Brain microvascular endothelial cell (primary cell): ENCODE measurements at regions not wholly inside any gene's neighbourhood (a gene's known extent, or its start where the extent isn't known, plus 50 kb on each side); places are given as distances from the start of the nearest gene placed in this dataset.

Experiments used
- DNase-seq: peaks from one replicate; pipeline ENCODE4 v3.0.0-alpha.2; 2020
- H3K27ac ChIP-seq: fragments of 250-450 bp; sonication (Bioruptor Pico); 2 replicates; pipeline ENCODE4 v1.5.1; 2020; ENCODE audit warnings: mild to moderate bottlenecking, moderate library complexity
- H3K27me3 ChIP-seq: fragments of 250-450 bp; sonication (Bioruptor Pico); replicated peaks from 2 replicates; pipeline ENCODE4 v1.5.1; 2020; ENCODE audit warnings: mild to moderate bottlenecking
- H3K36me3 ChIP-seq: fragments of 250-450 bp; sonication (Bioruptor Pico); replicated peaks from 2 replicates; pipeline ENCODE4 v1.5.1; 2020; ENCODE audit warnings: mild to moderate bottlenecking
- H3K4me3 ChIP-seq: 2 replicates; pipeline ENCODE4 v1.5.1; 2011; ENCODE audit warnings: low read depth, mild to moderate bottlenecking, control low read depth, low read length, moderate library complexity
- CTCF ChIP-seq: IDR thresholded peaks from 2 replicates; pipeline ENCODE4 v1.5.1; 2011; ENCODE audit warnings: low read depth, mild to moderate bottlenecking, moderate library complexity, low read length, control low read depth, inconsistent platforms; ENCODE audit errors: missing control alignments
- in situ Hi-C: cut with HindIII; loops from 2 replicates; pipeline ENCODE4 v1.10.0; 2017; ENCODE audit warnings: low sequenced_read_pairs, low pct_ligation_motif_present

- no peak for TF ChIP-seq CTCF
- Histone ChIP-seq H3K4me3 (no peak overlapping the region), H3K27ac (no peak overlapping the region), H3K27me3 (no peaks in the 10 kb centered on the region), H3K36me3 (no peaks in the 10 kb centered on the region)
- in situ Hi-C loops = no loop called here
- DNase-seq = no peak
Measured at GRCh38 chr2:225930687-225931086, 531.2 kb downstream of the NYAP2 start.

- H3K4me3 ChIP-seq = no peak overlapping the region
- TF ChIP-seq CTCF = no peak
- no peaks in the 10 kb centered on the region for H3K36me3 ChIP-seq
- H3K27me3 ChIP-seq = no peaks in the 10 kb centered on the region
- DNase-seq = no peak
- no peak overlapping the region for H3K27ac ChIP-seq
- in situ Hi-C loops = no loop called here
Measured at GRCh38 chr2:225920621-225921220, 521.2 kb downstream of the NYAP2 start.

- H3K36me3 ChIP-seq = no peaks in the 10 kb centered on the region
- no peak for TF ChIP-seq CTCF
- H3K27ac ChIP-seq = no peak overlapping the region
- H3K4me3 ChIP-seq = no peak overlapping the region
- in situ Hi-C loops = no loop called here
- H3K27me3 ChIP-seq = no peaks in the 10 kb centered on the region
- no peak for DNase-seq
Measured at GRCh38 chr2:225916692-225917091, 517.2 kb downstream of the NYAP2 start.

- no peak for DNase-seq
- no peak for TF ChIP-seq CTCF
- no peak overlapping the region for H3K4me3 ChIP-seq
- no peaks in the 10 kb centered on the region for H3K36me3 ChIP-seq
- H3K27me3 ChIP-seq = no peaks in the 10 kb centered on the region
- H3K27ac ChIP-seq = no peak overlapping the region
- in situ Hi-C loops = no loop called here
Measured at GRCh38 chr2:225911019-225911418, 511.5 kb downstream of the NYAP2 start.

- no peak for TF ChIP-seq CTCF
- no peak for DNase-seq
- H3K27me3 ChIP-seq = no peaks in the 10 kb centered on the region
- no peaks in the 10 kb centered on the region for H3K36me3 ChIP-seq
- no peak overlapping the region for H3K4me3 ChIP-seq
- in situ Hi-C loops = no loop called here
- no peak overlapping the region for H3K27ac ChIP-seq
Measured at GRCh38 chr2:225895126-225895525, 495.6 kb downstream of the NYAP2 start.
